Suprapubic skin (tissue), 3 donors: ENCODE measurements at regions not wholly inside any gene's neighbourhood (a gene's known extent, or its start where the extent isn't known, plus 50 kb on each side); places are given as distances from the start of the nearest gene placed in this dataset.

Experiments used
- CTCF ChIP-seq, 2 donors: fragments of 200-600 bp in 1 of 2; fragments of 450-650 bp in 1 of 2; sonication (generic) in 1 of 2; IDR thresholded peaks; one replicate each; pipeline ENCODE4 v1.5.1; 2016 to 2019; ENCODE audit warnings: antibody characterized with exemption in 2 of 2, mild to moderate bottlenecking in 1 of 2, moderate library complexity in 1 of 2
- POLR2A ChIP-seq, 2 donors: fragments of 450-650 bp; IDR thresholded peaks; one replicate each; pipeline ENCODE4 v1.6.1; 2017; ENCODE audit warnings: antibody characterized with exemption in 2 of 2, mild to moderate bottlenecking in 2 of 2, moderate library complexity in 2 of 2

- TF ChIP-seq POLR2A (IDR thresholded peaks at IDR 0.05) (no peak), CTCF (IDR thresholded peaks at IDR 0.05) (no peak)
Observed at GRCh38 chr20:7665376-7665775, 274.9 kb downstream of the HAO1 start.
